ENCODE measurements at regions not wholly inside any gene's neighbourhood (a gene's known extent, or its start where the extent isn't known, plus 50 kb on each side); places are given as distances from the start of the nearest gene placed in this dataset.

DNA sequence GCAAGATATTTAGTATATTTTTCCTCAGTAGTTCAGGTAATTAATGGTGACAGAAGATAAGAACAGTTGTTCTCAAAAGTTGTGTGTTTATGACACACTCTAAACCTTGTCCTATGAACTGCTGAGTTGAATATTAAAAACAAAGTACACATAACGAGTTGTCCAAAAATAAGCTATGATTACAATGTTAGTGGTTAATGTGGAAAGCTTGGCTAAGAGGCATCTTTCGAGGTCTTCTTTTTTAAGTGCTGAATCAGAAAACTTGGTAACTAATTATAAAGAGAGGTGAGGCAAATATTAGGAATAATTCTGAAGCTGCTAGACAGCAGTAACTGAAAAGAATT lies 1088.7 kb downstream of the SUCLG1 start:
- H3K4me3 ChIP-seq: no peak overlapping the region
- intact Hi-C loops (cut with micrococcal nuclease): no loop called here
- H3K9me3 ChIP-seq (replicated peaks): peaks cover 2% of the 10 kb centered on the region
- DNase-seq: no peak
- H3K27me3 ChIP-seq (ENCODE audit: low read depth): no peaks in the 10 kb centered on the region
- H3K4me1 ChIP-seq: no peaks in the 10 kb centered on the region
- no peak overlapping the region for H3K27ac ChIP-seq (replicated peaks)
- no peaks in the 10 kb centered on the region for H3K36me3 ChIP-seq
- TF ChIP-seq, protein P1, sequence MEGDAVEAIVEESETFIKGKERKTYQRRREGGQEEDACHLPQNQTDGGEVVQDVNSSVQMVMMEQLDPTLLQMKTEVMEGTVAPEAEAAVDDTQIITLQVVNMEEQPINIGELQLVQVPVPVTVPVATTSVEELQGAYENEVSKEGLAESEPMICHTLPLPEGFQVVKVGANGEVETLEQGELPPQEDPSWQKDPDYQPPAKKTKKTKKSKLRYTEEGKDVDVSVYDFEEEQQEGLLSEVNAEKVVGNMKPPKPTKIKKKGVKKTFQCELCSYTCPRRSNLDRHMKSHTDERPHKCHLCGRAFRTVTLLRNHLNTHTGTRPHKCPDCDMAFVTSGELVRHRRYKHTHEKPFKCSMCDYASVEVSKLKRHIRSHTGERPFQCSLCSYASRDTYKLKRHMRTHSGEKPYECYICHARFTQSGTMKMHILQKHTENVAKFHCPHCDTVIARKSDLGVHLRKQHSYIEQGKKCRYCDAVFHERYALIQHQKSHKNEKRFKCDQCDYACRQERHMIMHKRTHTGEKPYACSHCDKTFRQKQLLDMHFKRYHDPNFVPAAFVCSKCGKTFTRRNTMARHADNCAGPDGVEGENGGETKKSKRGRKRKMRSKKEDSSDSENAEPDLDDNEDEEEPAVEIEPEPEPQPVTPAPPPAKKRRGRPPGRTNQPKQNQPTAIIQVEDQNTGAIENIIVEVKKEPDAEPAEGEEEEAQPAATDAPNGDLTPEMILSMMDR (IDR thresholded peaks at IDR 0.05; ENCODE audit: borderline replicate concordance): no peak

DNA sequence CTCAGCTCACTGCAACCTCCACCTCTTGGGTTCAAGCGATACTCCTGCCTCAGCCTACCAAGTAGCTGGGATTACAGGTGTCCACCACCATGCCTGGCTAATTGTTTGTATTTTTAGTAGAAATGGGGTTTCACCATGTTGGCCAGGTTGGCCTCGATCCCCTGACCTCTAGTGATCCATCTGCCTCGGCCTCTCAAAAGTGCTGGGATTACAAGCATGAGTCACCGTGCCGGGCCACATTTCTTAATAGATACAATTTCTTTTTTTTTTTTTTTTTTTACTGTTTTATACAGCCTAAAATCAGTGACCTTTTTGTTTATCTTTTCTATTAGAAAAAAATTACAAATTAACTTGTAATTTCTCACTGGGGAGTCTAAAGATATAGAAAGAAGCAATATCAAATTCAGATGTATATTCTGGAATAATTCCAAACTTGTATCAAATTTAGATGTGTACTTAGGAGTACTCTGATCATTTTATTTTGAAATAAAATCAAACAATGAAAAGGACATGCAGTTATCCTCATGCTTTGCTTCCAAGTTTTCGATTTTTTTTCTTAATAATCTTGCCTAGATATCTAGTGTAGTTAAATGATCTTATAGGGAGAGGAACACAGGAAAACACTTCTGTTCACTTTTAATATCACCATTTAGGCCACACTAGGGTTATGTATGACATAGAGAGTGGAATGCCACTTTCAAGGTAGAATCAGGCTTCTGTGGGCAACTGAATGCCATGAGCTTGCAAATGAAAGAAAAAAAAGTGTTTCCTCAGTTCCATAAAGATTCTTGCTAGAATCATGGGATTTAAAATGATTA lies 1089.3 kb downstream of the SUCLG1 start:
- no peaks in the 10 kb centered on the region for H3K4me1 ChIP-seq
- H3K27me3 ChIP-seq (ENCODE audit: low read depth): no peaks in the 10 kb centered on the region
- H3K4me3 ChIP-seq: no peak overlapping the region
- H3K36me3 ChIP-seq: no peaks in the 10 kb centered on the region
- H3K27ac ChIP-seq (replicated peaks): no peak overlapping the region
- H3K9me3 ChIP-seq (replicated peaks): no peaks in the 10 kb centered on the region
- intact Hi-C loops (cut with micrococcal nuclease): no loop called here
- DNase-seq: no peak
- TF ChIP-seq, protein P1 (IDR thresholded peaks at IDR 0.05; ENCODE audit: borderline replicate concordance): no peak

DNA sequence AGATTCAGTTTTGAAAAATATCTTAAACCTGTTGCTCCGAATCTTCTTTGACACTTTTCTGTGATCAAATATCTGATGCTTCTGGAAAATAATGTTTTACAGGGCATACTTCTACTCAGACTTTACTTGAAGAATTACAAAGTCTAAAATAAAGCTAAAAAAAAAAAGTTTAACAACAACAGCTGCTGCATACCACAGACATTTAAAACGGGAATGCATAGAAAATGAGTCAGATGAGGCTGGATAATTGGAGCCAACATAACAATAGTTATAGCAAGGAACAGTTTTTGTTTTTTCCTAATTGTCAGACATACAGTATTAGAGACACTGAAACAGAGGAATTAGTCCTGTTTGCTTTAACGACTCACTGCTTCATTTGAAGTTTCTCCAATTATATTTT lies 1090.2 kb downstream of the SUCLG1 start:
- DNase-seq: no peak
- H3K27me3 ChIP-seq (ENCODE audit: low read depth): no peaks in the 10 kb centered on the region
- no peaks in the 10 kb centered on the region for H3K9me3 ChIP-seq (replicated peaks)
- intact Hi-C loops (cut with micrococcal nuclease): no loop called here
- H3K4me3 ChIP-seq: no peak overlapping the region
- TF ChIP-seq, protein P1 (IDR thresholded peaks at IDR 0.05; ENCODE audit: borderline replicate concordance): no peak
- H3K4me1 ChIP-seq: no peaks in the 10 kb centered on the region
- no peak overlapping the region for H3K27ac ChIP-seq (replicated peaks)
- H3K36me3 ChIP-seq: no peaks in the 10 kb centered on the region

DNA sequence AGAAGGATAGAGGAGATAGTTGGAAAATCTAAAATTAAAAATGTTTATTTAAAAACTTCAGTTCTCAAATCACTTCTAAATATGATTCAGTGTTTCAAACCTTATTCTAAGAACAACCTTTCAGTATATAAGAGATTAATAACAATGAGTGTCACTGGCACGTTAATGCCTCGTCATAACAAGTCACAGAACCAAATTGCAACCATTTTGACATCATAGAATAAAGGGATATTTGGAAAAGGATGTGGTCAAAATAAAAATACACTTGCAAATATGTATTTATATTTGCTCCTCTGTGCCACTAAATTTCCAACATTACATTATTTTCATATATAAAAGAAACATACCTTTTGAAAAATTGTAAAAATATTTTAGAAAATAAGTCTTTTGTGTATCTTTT lies 1090.6 kb downstream of the SUCLG1 start:
- no peak for DNase-seq
- Histone ChIP-seq H3K4me1 (no peaks in the 10 kb centered on the region), H3K4me3 (no peak overlapping the region), H3K36me3 (no peaks in the 10 kb centered on the region), H3K27me3 (ENCODE audit: low read depth) (no peaks in the 10 kb centered on the region), H3K27ac (replicated peaks) (no peak overlapping the region), H3K9me3 (replicated peaks) (no peaks in the 10 kb centered on the region)
- intact Hi-C loops (cut with micrococcal nuclease): no loop called here
- TF ChIP-seq, protein P1 (IDR thresholded peaks at IDR 0.05; ENCODE audit: borderline replicate concordance): no peak

DNA sequence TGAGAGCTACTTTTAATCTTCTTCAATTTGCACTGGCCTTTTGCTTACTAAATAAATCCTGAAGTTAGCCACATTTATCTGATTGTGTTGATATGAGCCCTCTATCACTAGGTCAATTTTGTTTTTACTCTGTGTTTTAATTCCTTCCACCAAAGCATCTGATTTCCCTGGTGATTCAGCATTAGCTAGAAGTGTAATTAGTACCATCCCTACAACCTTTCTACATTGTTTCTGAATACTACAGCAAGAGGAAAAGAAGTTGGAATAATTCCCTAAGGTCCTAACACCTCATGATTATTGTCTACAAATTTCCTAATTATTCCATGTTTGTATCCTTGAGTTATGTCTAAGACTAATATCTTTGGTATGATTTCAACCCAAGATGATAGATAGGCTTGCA lies 1093.6 kb downstream of the SUCLG1 start:
- DNase-seq: no peak
- Histone ChIP-seq H3K27me3 (ENCODE audit: low read depth) (no peaks in the 10 kb centered on the region), H3K4me1 (no peaks in the 10 kb centered on the region), H3K27ac (replicated peaks) (no peak overlapping the region), H3K4me3 (no peak overlapping the region), H3K9me3 (replicated peaks) (no peaks in the 10 kb centered on the region), H3K36me3 (no peaks in the 10 kb centered on the region)
- intact Hi-C loops (cut with micrococcal nuclease): no loop called here
- TF ChIP-seq, protein P1 (IDR thresholded peaks at IDR 0.05; ENCODE audit: borderline replicate concordance): no peak

Measured in left ventricle myocardium inferior (tissue), 1 donor.